ENCODE measurements at regions not wholly inside any gene's neighbourhood (a gene's known extent, or its start where the extent isn't known, plus 50 kb on each side); places are given as distances from the start of the nearest gene placed in this dataset.
"Not testable (repeated sequence)": the region's sequence is repeated elsewhere in the genome, so short reads cannot be mapped to it uniquely, and the experiment has no call there.

DNA sequence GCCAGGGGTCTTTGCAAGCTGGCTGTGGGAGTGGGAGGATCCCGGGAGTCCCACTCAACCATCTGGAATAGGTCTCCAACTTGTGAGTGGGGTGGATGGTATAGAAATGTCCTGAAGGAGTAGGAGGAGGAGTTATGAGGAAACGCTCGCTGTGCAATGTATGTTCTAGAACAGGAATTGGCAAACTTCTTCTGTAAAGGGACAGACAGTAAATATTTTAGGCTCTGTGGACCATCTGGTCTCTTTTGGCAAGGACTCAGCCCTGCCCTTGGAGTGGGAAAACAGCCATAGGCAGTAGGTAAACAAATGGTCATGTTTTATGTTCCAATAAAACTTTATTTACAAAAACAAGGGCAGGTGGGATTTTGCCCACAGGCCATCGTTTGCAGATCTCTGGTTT is 149.2 kb downstream of the NPIPB5 start:
- no peak for DNase-seq

- no peak for DNase-seq
These were observed 149.9 kb downstream of the NPIPB5 start for GRCh38 chr16:22660441-22661160.

GRCh38 chr16:22661161-22661647 is 150.5 kb downstream of the NPIPB5 start:
- DNase-seq, result no peak

- not testable (repeated sequence) for DNase-seq
These were observed 151.0 kb upstream of the HS3ST2 start for GRCh38 chr16:22662958-22663357.

DNA sequence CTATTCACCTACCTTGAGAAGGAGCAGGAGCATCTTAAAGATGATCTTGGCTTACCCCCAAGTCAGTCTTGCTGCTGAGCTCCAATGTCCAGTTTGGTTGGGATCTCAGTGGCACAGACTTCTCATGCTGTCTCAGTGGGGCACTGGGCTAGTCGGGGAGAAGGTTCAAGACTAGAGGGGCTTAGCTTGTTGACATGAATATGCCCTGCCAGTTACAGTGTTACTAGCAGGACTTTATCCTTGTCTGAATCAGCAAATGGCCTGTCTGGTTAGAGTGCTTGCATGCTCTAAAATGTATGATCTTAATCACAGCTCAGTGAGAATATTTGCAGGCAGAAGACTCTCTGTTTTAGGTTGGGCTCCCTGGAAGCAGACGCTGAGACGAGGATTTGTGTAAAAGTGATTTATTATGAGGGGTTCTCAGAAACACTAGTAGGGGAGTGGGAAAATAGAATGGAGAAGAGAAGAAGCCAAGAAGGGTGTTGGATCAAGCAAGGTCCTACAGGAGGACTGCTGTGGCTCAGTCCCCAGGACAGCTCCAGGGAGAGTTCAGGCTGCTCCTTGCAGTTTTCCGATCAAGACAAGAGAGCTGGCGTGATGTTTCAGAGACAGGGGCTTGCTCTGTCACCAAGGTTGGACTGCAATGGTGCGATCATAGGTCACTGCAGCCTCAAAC is 150.4 kb upstream of the HS3ST2 start:
- DNase-seq, result no peak

GRCh38 chr16:22664132-22664531 is 149.8 kb upstream of the HS3ST2 start:
- DNase-seq, result no peak

DNA sequence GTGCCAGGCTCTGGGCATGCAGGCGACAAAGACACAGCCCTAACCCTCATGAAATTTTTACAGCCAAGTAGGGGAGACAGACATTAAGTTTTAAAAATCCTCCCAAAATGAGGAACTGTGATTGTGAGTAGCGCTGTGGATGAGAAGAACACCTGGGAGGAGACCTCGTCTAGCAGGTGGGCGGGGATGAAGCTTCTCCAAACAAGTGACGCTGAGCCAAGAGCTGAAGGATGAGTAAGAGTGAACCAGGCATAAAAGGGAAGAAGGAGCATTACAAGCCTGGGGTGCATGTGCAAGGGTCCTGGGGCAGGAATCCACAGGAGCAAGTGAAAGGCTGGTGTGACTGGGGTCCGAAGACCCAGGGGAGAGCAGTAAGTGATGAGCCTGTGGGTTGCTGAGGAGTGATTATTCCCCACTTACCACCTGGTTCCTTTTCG is 149.4 kb upstream of the HS3ST2 start:
- no peak for DNase-seq

GRCh38 chr16:22665048-22665797 is 148.7 kb upstream of the HS3ST2 start:
- DNase-seq, result no peak

GRCh38 chr16:22665803-22666202 is 148.2 kb upstream of the HS3ST2 start:
- DNase-seq, result no peak

GRCh38 chr16:22668318-22668717 is 145.6 kb upstream of the HS3ST2 start:
- no peak for DNase-seq

DNA sequence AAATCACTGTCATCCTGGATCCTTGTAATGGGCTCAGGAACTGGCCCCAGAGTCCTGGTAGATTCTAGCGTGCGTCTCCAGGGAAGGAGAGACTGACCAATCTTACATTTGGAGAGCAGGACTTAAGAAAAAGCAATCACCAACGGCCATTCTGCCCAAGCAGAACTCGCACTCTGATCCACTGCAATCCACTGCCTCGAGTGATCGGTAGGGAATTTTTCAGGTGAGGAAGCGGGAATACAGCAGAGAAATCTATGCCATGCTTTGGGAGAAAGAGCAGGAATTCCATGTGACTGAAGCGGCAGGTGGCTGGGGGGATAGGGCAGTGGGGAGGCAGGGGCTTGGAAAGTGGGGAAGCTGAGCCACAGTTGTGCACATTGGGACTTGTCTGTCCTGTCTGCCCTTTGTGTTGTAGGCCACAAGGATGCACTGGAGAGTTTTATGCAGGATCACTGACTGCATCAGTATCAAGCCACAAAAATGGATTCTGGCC is 143.9 kb upstream of the HS3ST2 start:
- DNase-seq, result no peak

DNA sequence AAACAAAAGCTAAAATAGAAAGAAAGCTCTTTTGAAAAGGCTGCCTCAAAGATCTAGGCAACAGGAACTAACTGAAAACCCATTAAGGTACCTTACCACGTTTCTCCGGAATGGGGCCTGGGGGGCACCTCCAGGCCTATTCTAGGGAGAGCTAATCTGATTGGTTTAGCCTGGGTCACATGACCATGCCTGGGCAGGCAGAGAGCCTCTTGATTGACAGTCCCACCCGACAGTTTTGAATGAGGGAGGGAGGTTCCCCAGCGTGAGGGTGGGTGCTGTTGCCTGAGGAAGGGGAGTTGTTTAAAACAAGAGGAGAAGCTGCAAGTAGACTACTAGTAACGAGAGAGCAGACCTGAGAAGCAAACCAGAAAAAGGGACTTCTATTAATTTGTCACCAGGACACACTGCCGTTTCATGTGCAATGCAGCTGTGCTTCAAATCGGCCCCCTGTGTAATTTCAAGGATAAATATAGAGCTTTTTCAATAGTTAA is 143.4 kb upstream of the HS3ST2 start:
- DNase-seq, result no peak

GRCh38 chr16:22671301-22672076 is 142.5 kb upstream of the HS3ST2 start:
- DNase-seq, result no peak

DNA sequence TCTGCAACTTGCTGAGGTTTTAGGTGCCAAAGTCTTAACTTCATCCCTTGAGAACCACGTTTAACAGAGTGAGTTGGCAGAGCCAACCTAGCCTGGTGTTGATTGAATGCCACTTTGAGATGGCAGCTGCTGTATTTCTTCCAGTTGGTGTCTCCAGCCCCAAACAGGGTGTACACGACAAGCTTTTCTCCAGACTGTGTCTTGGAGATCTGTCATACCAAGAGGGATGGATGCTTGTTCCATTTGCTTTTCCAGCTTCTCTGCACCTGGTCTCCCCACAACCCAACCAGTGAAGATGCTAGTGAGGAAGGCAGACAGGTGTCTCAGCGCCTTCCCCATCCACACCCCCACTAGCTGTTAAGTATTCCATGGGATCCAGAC is 141.1 kb upstream of the HS3ST2 start:
- no peak for DNase-seq

DNA sequence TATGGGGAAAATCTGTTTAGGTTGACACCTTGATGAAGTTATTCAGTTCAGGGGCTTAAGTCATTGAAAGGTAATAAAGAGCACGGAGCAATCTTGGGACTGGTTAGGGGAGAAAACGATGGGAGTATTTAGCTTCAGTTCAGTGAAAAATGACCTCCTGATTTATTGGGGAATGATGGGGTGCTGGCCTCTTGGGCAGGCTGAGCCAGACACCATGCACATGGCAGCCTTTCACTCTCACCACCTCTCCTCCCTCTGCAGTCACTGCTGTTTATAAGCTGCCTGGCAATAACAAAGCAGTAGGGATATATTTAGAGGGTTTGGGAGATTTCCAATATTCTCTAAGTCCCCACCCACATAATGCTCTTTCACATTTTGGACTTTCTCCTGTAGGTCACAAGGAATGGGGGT is 140.5 kb upstream of the HS3ST2 start:
- no peak for DNase-seq

GRCh38 chr16:22674832-22675191 is 139.2 kb upstream of the HS3ST2 start:
- DNase-seq, result no peak

- DNase-seq, result no peak
These were observed 138.0 kb upstream of the HS3ST2 start for GRCh38 chr16:22675745-22676540.

GRCh38 chr16:22677024-22677830 is 136.7 kb upstream of the HS3ST2 start:
- no peak for DNase-seq

DNA sequence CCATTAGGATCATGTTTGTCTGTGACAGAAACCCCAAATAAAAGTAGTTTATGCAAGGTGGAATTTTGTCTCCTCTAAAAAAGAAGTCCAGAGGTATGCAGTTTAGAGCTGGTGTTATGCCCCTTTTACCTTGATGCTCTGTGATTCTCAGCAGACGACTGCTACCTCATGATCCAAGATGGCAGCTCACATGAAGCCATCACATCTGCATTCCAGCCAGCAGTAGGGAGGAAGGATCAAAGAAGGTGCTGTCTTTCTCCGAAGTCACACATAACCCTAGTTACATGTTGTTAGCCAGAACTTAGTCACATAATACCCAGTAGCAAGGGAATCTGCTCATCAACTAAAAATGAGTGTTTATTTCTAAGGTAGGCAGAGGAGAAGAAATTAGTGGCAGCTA is 135.7 kb upstream of the HS3ST2 start:
- no peak for DNase-seq

- no peak for DNase-seq
These were observed 132.2 kb upstream of the HS3ST2 start for GRCh38 chr16:22681554-22682291.

Data from T1000 (cell line).